IMR-90 (cell line): ENCODE measurements at regions not wholly inside any gene's neighbourhood (a gene's known extent, or its start where the extent isn't known, plus 50 kb on each side); places are given as distances from the start of the nearest gene placed in this dataset.

Source experiments
- ATAC-seq: fragments of 200-7000 bp; cut with Tn5 transposase; 2 replicates; pipeline ENCODE4 v1.9.1; 2020; ENCODE audit warnings: low read depth, mild to moderate bottlenecking, moderate library complexity
- BruUV-seq: library from RNA; stranded (reverse); fragments of 400-500 nt; replicated peaks from 2 replicates; lab custom pipeline; 2021; lab: Mats Ljungman, UMichigan
- CTCF ChIA-PET: fragments of 300-600 bp; formaldehyde crosslinking; extraction: SDS; loops from one replicate; lab custom pipeline; 2021; ENCODE audit warnings: antibody characterized with exemption; lab: Yijun Ruan, JAX
- POLR2A ChIA-PET: fragments of 300-600 bp; sonication (Branson Sonifier 250); formaldehyde crosslinking; loops from one replicate; lab custom pipeline; 2022; ENCODE audit warnings: antibody characterized with exemption; ENCODE audit not compliant: unreplicated experiment; lab: Charles Lee
- DNase-seq: peaks from one replicate; pipeline ENCODE4 v3.0.0; 2013
- H2AFZ ChIP-seq: replicated peaks from 2 replicates; pipeline ENCODE3; 2013; ENCODE audit warnings: low read length, mild to moderate bottlenecking; ENCODE audit not compliant: poor library complexity
- H2AK5ac ChIP-seq: 2 replicates; pipeline ENCODE4 v1.6.1; 2013; ENCODE audit warnings: low read depth, low read length, inconsistent platforms
- H2AK9ac ChIP-seq: replicated peaks from 2 replicates; pipeline ENCODE3; 2013; ENCODE audit warnings: mild to moderate bottlenecking, low read depth, low read length, moderate library complexity; ENCODE audit not compliant: poor library complexity
- H2BK120ac ChIP-seq: 2 replicates; pipeline ENCODE4 v1.6.1; 2013; ENCODE audit warnings: low read depth, low read length, inconsistent platforms
- H2BK15ac ChIP-seq: 3 replicates; pipeline ENCODE4 v1.6.1; 2013; ENCODE audit warnings: low read depth, low read length, inconsistent platforms
- H2BK20ac ChIP-seq: 2 replicates; pipeline ENCODE4 v1.6.1; 2013; ENCODE audit warnings: low read depth, mild to moderate bottlenecking, inconsistent platforms, low read length, moderate library complexity
- H2BK5ac ChIP-seq: 2 replicates; pipeline ENCODE4 v1.6.1; 2013; ENCODE audit warnings: mild to moderate bottlenecking, low read depth, low read length, inconsistent platforms; ENCODE audit not compliant: poor library complexity, severe bottlenecking
- H3K14ac ChIP-seq: replicated peaks from 2 replicates; pipeline ENCODE4 v1.6.1; 2013; ENCODE audit warnings: low read depth, low read length, inconsistent platforms
- H3K18ac ChIP-seq: 2 replicates; pipeline ENCODE4 v1.6.1; 2013; ENCODE audit warnings: low read depth, low read length, control low read depth
- H3K23ac ChIP-seq: 2 replicates; pipeline ENCODE4 v1.6.1; 2013; ENCODE audit warnings: low read depth, low read length, inconsistent platforms
- H3K27ac ChIP-seq: 2 replicates; pipeline ENCODE4 v1.5.1; 2013; ENCODE audit warnings: mild to moderate bottlenecking, control low read depth, low read length; ENCODE audit not compliant: insufficient read depth
- H3K27me3 ChIP-seq: 2 replicates; pipeline ENCODE4 v1.6.1; 2013; ENCODE audit warnings: low read length; ENCODE audit not compliant: control insufficient read depth, insufficient read depth
- H3K36me3 ChIP-seq: 2 replicates; pipeline ENCODE4 v1.6.1; 2013; ENCODE audit warnings: low read length, mixed read lengths; ENCODE audit not compliant: control insufficient read depth, insufficient read depth
- H3K4ac ChIP-seq: 2 replicates; pipeline ENCODE4 v1.6.1; 2013; ENCODE audit warnings: low read depth, low read length, inconsistent platforms
- H3K4me1 ChIP-seq: 2 replicates; pipeline ENCODE4 v1.6.1; 2013; ENCODE audit warnings: low read length, mixed read lengths; ENCODE audit not compliant: control insufficient read depth, insufficient read depth
- H3K4me2 ChIP-seq: 2 replicates; pipeline ENCODE4 v1.6.1; 2013; ENCODE audit warnings: low read depth, mild to moderate bottlenecking, control low read depth, low read length, moderate library complexity
- H3K4me3 ChIP-seq: 2 replicates; pipeline ENCODE4 v1.5.1; 2013; ENCODE audit warnings: low read depth, mild to moderate bottlenecking, control low read depth, low read length, moderate library complexity; ENCODE audit not compliant: insufficient read depth
- H3K56ac ChIP-seq: 2 replicates; pipeline ENCODE4 v1.6.1; 2013; ENCODE audit warnings: low read length, inconsistent platforms; ENCODE audit not compliant: insufficient read depth; ENCODE audit errors: extremely low read depth
- H3K79me1 ChIP-seq, 2 experiments: 2 replicates each; pipeline ENCODE4 v1.6.1; 2013; ENCODE audit warnings: low read length in 2 of 2, inconsistent platforms in 1 of 2, low read depth in 1 of 2
- H3K9ac ChIP-seq: 2 replicates; pipeline ENCODE4 v1.6.1; 2013; ENCODE audit warnings: low read depth, low read length, control low read depth
- H3K9me1 ChIP-seq: 2 replicates; pipeline ENCODE4 v1.6.1; 2013; ENCODE audit warnings: low read length, inconsistent platforms; ENCODE audit not compliant: insufficient read depth
- H3K9me3 ChIP-seq: 2 replicates; pipeline ENCODE4 v1.6.1; 2013; ENCODE audit warnings: low read length; ENCODE audit not compliant: control insufficient read depth, insufficient read depth
- H4K20me1 ChIP-seq: 2 replicates; pipeline ENCODE4 v1.6.1; 2013; ENCODE audit warnings: low read length, inconsistent platforms; ENCODE audit not compliant: insufficient read depth
- H4K5ac ChIP-seq: 2 replicates; pipeline ENCODE4 v1.6.1; 2013; ENCODE audit warnings: mild to moderate bottlenecking, low read depth, low read length, control low read depth
- H4K8ac ChIP-seq, 2 experiments: 2 replicates each; pipeline ENCODE4 v1.6.1; 2013; ENCODE audit warnings: low read depth in 2 of 2, low read length in 2 of 2, control low read depth in 1 of 2, inconsistent platforms in 1 of 2
- H4K91ac ChIP-seq: 2 replicates; pipeline ENCODE4 v1.6.1; 2013; ENCODE audit warnings: low read depth, low read length, inconsistent platforms; ENCODE audit not compliant: insufficient read depth
- BHLHE40 ChIP-seq: fragments of 150-350 bp; IDR thresholded peaks from 2 replicates; pipeline ENCODE4 v1.6.1; 2016; ENCODE audit warnings: mild to moderate bottlenecking, low read depth, low read length
- CEBPB ChIP-seq: IDR thresholded peaks from 2 replicates; pipeline ENCODE4 v1.6.1; 2012; ENCODE audit warnings: low read depth, low read length, improper control_type of control experiment
- CHD1 ChIP-seq: IDR thresholded peaks from 2 replicates; pipeline ENCODE4 v1.6.1; 2012; ENCODE audit warnings: low read depth, low read length, improper control_type of control experiment
- CTCF ChIP-seq: conservative IDR thresholded peaks from 2 replicates; pipeline ENCODE4 v1.5.1; 2012; ENCODE audit warnings: mild to moderate bottlenecking, low read depth, low read length, improper control_type of control experiment
- ELK1 ChIP-seq: fragments of 150-350 bp; IDR thresholded peaks from 2 replicates; pipeline ENCODE4 v1.6.1; 2016; ENCODE audit warnings: low read depth, mild to moderate bottlenecking, low read length, moderate library complexity, borderline replicate concordance
- FOS ChIP-seq: fragments of 150-350 bp; IDR thresholded peaks from 2 replicates; pipeline ENCODE4 v1.6.1; 2016; ENCODE audit warnings: low read depth, low read length
- MAFK ChIP-seq: IDR thresholded peaks from 2 replicates; pipeline ENCODE4 v1.6.1; 2012; ENCODE audit warnings: low read depth, low read length, improper control_type of control experiment
- MAZ ChIP-seq: IDR thresholded peaks from 2 replicates; pipeline ENCODE4 v1.6.1; 2012; ENCODE audit warnings: low read depth, mild to moderate bottlenecking, low read length, improper control_type of control experiment, moderate library complexity, borderline replicate concordance
- MXI1 ChIP-seq: IDR thresholded peaks from 2 replicates; pipeline ENCODE4 v1.6.1; 2012; ENCODE audit warnings: low read depth, mild to moderate bottlenecking, low read length, moderate library complexity, borderline replicate concordance
- NFE2L2 ChIP-seq: fragments of 150-350 bp; IDR thresholded peaks from 2 replicates; pipeline ENCODE4 v1.6.1; 2016; ENCODE audit warnings: low read depth, mild to moderate bottlenecking, low read length
- POLR2A ChIP-seq: IDR thresholded peaks from 2 replicates; pipeline ENCODE4 v1.6.1; 2012; ENCODE audit warnings: mild to moderate bottlenecking, low read depth, low read length
- RAD21 ChIP-seq: IDR thresholded peaks from 2 replicates; pipeline ENCODE4 v1.6.1; 2012; ENCODE audit warnings: low read length, improper control_type of control experiment
- RCOR1 ChIP-seq: IDR thresholded peaks from 2 replicates; pipeline ENCODE4 v1.6.1; 2012; ENCODE audit warnings: mild to moderate bottlenecking, low read length, improper control_type of control experiment; ENCODE audit not compliant: insufficient replicate concordance
- RFX5 ChIP-seq: IDR thresholded peaks from 2 replicates; pipeline ENCODE4 v1.8.0; 2012; ENCODE audit warnings: low read depth, mild to moderate bottlenecking, low read length, moderate library complexity
- SMC3 ChIP-seq: fragments of 150-350 bp; IDR thresholded peaks from 2 replicates; pipeline ENCODE4 v1.6.1; 2016; ENCODE audit warnings: low read depth, mild to moderate bottlenecking, antibody characterized with exemption, low read length, moderate library complexity
- USF2 ChIP-seq: fragments of 150-350 bp; IDR thresholded peaks from 2 replicates; pipeline ENCODE4 v1.6.1; 2017; ENCODE audit warnings: mild to moderate bottlenecking, antibody characterized with exemption, low read length, low read depth
- WGBS, 2 experiments: methylation state at CpG; one replicate each; pipeline versions ENCODE4 v1.1.5 to v1.1.7; 2013; ENCODE audit warnings: missing lambda C conversion rate in 2 of 2; ENCODE audit not compliant: insufficient read length in 1 of 2; ENCODE audit errors: extremely low coverage in 2 of 2; 5-methylcytosine and 5-hydroxymethylcytosine counted together
- dilution Hi-C: fragments of 300-500 bp; cut with HindIII; formaldehyde crosslinking; loops from one replicate; pipeline ENCODE4 v1.14.3; 2018; ENCODE audit warnings: low sequenced_read_pairs; ENCODE audit not compliant: unreplicated experiment
- in situ Hi-C: fragments of 300-500 bp; cut with MboI; formaldehyde crosslinking; loops from 3 replicates; pipeline ENCODE4 v1.14.3; 2019; ENCODE audit warnings: low sequenced_read_pairs, inconsistent platforms, mixed read lengths
- intact Hi-C: fragments of 100-400 bp; cut with micrococcal nuclease; formaldehyde crosslinking; loops from 2 replicates; pipeline ENCODE4 v1.10.0; 2022

GRCh38 chr1:80531182-80531581 is 1269.6 kb upstream of the ADGRL2 start:
- Histone ChIP-seq H3K79me1 (no peaks in the 10 kb centered on the region), H3K4me1 (no peaks in the 10 kb centered on the region; the same call in 1 of the 2 replicates), H2AFZ (no peak overlapping the region), H2BK5ac (no peak overlapping the region), H3K27me3 (no peaks in the 10 kb centered on the region), H3K36me3 (no peaks in the 10 kb centered on the region), H3K23ac (no peak overlapping the region), H2BK15ac (no peak overlapping the region), H4K8ac (no peak overlapping the region), H3K56ac (no peak overlapping the region), H3K4ac (no peak overlapping the region), H3K4me2 (no peak overlapping the region), H2AK5ac (no peak overlapping the region), H3K9me1 (no peaks in the 10 kb centered on the region), H2AK9ac (no peak overlapping the region), H3K9me3 (no peaks in the 10 kb centered on the region), H4K5ac (no peak overlapping the region), H2BK120ac (no peak overlapping the region), H3K18ac (no peak overlapping the region), H3K9ac (no peak overlapping the region), H2BK20ac (no peak overlapping the region), H3K4me3 (no peak overlapping the region), H3K27ac (no peak overlapping the region), H4K91ac (no peak overlapping the region), H4K20me1 (no peaks in the 10 kb centered on the region), H3K14ac (no peak overlapping the region)
- no TSS peak for BruUV-seq
- ChIA-PET CTCF (no interaction called here), POLR2A (no interaction called here)
- WGBS, 2 experiments = no CpG with 5 or more reads among the region's 2 CpGs
- ATAC-seq (no peak), DNase-seq (no peak)
- TF ChIP-seq RAD21 = no peak
- TF ChIP-seq NFE2L2 = no peak
- TF ChIP-seq CEBPB = no peak
- no peak for TF ChIP-seq MXI1
- no peak for TF ChIP-seq RFX5
- TF ChIP-seq RCOR1 = no peak
- no peak for TF ChIP-seq FOS
- TF ChIP-seq POLR2A = no peak
- TF ChIP-seq CTCF = no peak
- no peak for TF ChIP-seq MAFK
- no peak for TF ChIP-seq CHD1
- TF ChIP-seq ELK1 = no peak
- TF ChIP-seq MAZ = no peak
- no peak for TF ChIP-seq BHLHE40
- no peak for TF ChIP-seq USF2
- no peak for TF ChIP-seq SMC3
- in situ Hi-C loops (no loop called here), intact Hi-C loops (no loop called here), dilution Hi-C loops (no loop called here)
